ENCODE measurements at regions not wholly inside any gene's neighbourhood (a gene's known extent, or its start where the extent isn't known, plus 50 kb on each side); places are given as distances from the start of the nearest gene placed in this dataset.
"Not testable (repeated sequence)": the region's sequence is repeated elsewhere in the genome, so short reads cannot be mapped to it uniquely, and the experiment has no call there.

- Mint-ChIP-seq H3K4me3 (no peak overlapping the region), H3K36me3 (ENCODE audit: insufficient read depth) (no peaks in the 10 kb centered on the region), H3K9me3 (peaks cover 3% of the 10 kb centered on the region), H3K4me1 (ENCODE audit: low read depth) (no peaks in the 10 kb centered on the region), H3K27me3 (ENCODE audit: low read depth) (no peaks in the 10 kb centered on the region)
- ATAC-seq (no peak), DNase-seq (no peak)
Observed at GRCh38 chr1:118421868-118422350, 236.9 kb upstream of the SPAG17 start.

- no peak for DNase-seq
- ATAC-seq: no peak
- peaks cover 19% of the 10 kb centered on the region for H3K9me3 Mint-ChIP-seq
- H3K4me3 Mint-ChIP-seq: no peak overlapping the region
- no peaks in the 10 kb centered on the region for H3K36me3 Mint-ChIP-seq (ENCODE audit: insufficient read depth)
- H3K27me3 Mint-ChIP-seq (ENCODE audit: low read depth): no peaks in the 10 kb centered on the region
- no peaks in the 10 kb centered on the region for H3K4me1 Mint-ChIP-seq (ENCODE audit: low read depth)
Observed at GRCh38 chr1:118404024-118404423, 219.0 kb upstream of the SPAG17 start.

DNA sequence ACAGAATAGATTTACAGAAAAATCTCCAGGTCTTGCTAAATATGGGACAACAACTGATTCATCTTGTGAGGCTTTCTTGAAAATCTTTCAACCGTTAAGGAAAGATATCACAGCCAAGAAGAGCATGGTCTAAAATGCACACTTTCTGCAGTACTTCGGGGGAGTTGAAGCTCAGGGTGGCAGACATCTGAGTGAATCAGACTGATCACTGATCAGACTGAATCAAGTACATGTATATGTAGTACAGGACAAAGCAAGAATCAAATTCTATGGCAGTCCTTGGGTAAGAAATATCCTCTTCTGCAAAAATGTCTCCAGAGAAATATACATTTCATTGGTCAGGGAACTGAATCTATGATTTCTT, 212.4 kb upstream of the SPAG17 start:
- DNase-seq: no peak
- H3K9me3 Mint-ChIP-seq: peaks cover 10% of the 10 kb centered on the region
- no peak overlapping the region for H3K4me3 Mint-ChIP-seq
- no peaks in the 10 kb centered on the region for H3K27me3 Mint-ChIP-seq (ENCODE audit: low read depth)
- ATAC-seq: no peak
- no peaks in the 10 kb centered on the region for H3K4me1 Mint-ChIP-seq (ENCODE audit: low read depth)
- no peaks in the 10 kb centered on the region for H3K36me3 Mint-ChIP-seq (ENCODE audit: insufficient read depth)

- DNase-seq (no peak), ATAC-seq (no peak)
- peaks cover 10% of the 10 kb centered on the region for H3K9me3 Mint-ChIP-seq
- no peak overlapping the region for H3K4me3 Mint-ChIP-seq
- H3K36me3 Mint-ChIP-seq (ENCODE audit: insufficient read depth): no peaks in the 10 kb centered on the region
- H3K27me3 Mint-ChIP-seq (ENCODE audit: low read depth): no peaks in the 10 kb centered on the region
- H3K4me1 Mint-ChIP-seq (ENCODE audit: low read depth): no peaks in the 10 kb centered on the region
Observed at GRCh38 chr1:118396829-118397495, 211.9 kb upstream of the SPAG17 start.

DNA sequence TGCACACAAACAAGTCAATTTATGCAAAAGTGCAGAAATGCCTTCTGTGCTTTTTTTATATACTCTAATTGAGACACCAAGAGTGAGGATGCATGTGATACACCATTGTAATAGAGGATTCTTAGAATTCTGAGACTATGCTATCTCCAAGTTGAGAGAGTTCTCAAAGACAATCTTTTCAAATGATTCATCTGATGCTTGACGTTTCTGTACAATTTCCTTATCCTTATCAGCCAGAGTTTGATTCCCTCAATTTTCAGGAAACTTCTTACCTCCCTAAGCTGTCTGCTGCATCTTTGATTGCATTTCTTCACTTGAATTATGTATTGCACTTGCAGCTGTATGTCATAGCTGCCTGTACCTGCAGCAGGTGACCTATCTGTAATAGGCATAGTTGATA, 211.3 kb upstream of the SPAG17 start:
- H3K4me3 Mint-ChIP-seq: no peak overlapping the region
- DNase-seq (no peak), ATAC-seq (no peak)
- H3K36me3 Mint-ChIP-seq (ENCODE audit: insufficient read depth): no peaks in the 10 kb centered on the region
- H3K4me1 Mint-ChIP-seq (ENCODE audit: low read depth): no peaks in the 10 kb centered on the region
- H3K27me3 Mint-ChIP-seq (ENCODE audit: low read depth): no peaks in the 10 kb centered on the region
- peaks cover 10% of the 10 kb centered on the region for H3K9me3 Mint-ChIP-seq

DNA sequence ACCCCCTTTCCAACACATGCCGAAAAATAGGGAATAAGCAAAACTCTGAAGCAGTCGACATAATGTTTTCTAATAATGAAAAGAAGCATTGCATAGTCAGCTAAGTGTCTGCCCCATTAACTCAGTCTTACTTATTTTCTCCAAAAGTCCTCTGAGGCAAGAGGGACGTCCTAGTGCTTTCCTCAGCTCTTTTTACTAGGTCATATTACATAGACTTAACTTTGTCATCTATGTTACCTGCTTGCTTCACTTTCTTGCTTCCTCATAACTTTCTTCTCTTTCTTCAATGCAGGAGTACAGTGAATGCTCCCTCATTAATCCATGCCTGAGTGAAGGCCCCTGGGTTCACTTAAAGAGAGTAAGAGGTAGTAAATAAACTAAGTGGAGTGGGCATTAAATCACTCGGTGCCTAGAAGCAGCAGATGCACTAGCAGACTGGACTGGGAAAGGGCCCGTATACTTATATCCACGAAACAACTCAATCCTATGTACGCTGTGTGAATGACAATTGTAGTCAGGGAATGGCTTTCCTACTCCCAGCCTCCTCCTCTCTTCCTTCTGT, 210.5 kb upstream of the SPAG17 start:
- H3K36me3 Mint-ChIP-seq (ENCODE audit: insufficient read depth): no peaks in the 10 kb centered on the region

DNA sequence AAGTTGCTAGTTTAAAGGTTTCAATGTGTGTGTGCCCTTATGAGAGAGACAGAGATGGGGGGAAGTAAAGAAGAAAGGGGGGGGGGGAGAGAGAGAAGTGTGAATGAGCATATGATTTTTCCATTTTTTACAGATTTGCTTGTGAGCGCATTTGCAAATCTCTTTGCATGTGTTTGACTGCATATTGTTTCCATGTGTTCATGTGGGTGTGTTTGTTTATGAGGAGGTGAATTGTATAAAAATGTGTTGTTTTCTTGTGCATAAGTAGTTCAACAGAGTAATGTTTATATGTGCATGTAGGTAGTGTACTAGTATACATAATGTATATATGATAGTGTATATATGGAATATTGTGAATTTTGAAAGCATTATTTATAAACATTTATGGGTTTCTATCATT, 205.9 kb upstream of the SPAG17 start:
- H3K4me3 Mint-ChIP-seq: no peak overlapping the region
- DNase-seq: no peak
- H3K27me3 Mint-ChIP-seq (ENCODE audit: low read depth): no peaks in the 10 kb centered on the region
- no peaks in the 10 kb centered on the region for H3K9me3 Mint-ChIP-seq
- no peak for ATAC-seq
- no peaks in the 10 kb centered on the region for H3K4me1 Mint-ChIP-seq (ENCODE audit: low read depth)
- no peaks in the 10 kb centered on the region for H3K36me3 Mint-ChIP-seq (ENCODE audit: insufficient read depth)

More for the DNA sequence above, 210.5 kb upstream of the SPAG17 start:
- H3K27me3 Mint-ChIP-seq (ENCODE audit: low read depth): no peaks in the 10 kb centered on the region
- H3K9me3 Mint-ChIP-seq: peaks cover 10% of the 10 kb centered on the region
- DNase-seq (no peak), ATAC-seq (no peak)
- H3K4me3 Mint-ChIP-seq: no peak overlapping the region
- H3K4me1 Mint-ChIP-seq (ENCODE audit: low read depth): no peaks in the 10 kb centered on the region

DNA sequence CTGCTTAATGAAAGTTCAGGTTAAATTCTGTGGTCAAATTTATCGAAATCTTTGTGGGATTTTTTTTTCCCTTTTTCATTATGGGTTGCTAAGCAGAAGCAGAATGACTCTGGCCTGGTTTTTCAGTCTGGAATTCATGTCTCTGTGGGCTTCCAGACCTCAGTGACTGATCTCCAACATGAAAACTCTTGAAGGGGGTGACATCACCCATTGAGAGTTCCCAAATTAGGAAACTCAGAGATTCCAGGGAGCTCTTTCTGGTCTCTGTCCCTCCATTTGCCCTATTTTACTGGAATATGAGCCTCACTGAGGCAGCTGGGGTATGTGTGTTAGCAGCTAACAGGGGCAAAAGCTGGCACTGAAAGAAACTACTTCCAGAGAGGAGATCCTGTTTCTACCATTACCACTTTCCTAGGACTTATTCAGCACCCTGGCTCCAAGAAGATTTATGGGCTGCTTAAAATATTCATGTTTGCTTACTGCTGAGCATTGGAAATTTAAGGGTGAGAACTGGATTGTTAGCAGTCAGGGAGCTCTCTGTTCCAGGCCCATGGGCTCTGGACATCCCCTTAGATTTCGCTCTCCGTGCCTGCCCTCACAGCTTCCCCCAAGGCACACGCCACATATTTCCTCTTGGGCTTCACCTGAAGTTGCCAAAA, 203.4 kb upstream of the SPAG17 start:
- Mint-ChIP-seq H3K9me3 (no peaks in the 10 kb centered on the region), H3K36me3 (ENCODE audit: insufficient read depth) (no peaks in the 10 kb centered on the region), H3K4me3 (no peak overlapping the region), H3K27me3 (ENCODE audit: low read depth) (no peaks in the 10 kb centered on the region), H3K4me1 (ENCODE audit: low read depth) (no peaks in the 10 kb centered on the region)
- DNase-seq: no peak
- ATAC-seq: no peak

GRCh38 chr1:118381197-118381869, 196.3 kb upstream of the SPAG17 start:
- ATAC-seq: no peak

GRCh38 chr1:118377183-118377582, 192.2 kb upstream of the SPAG17 start:
- peaks cover 15% of the 10 kb centered on the region for H3K9me3 Mint-ChIP-seq
- ATAC-seq; H3K4me1 Mint-ChIP-seq (ENCODE audit: low read depth); H3K27me3 Mint-ChIP-seq (ENCODE audit: low read depth); H3K4me3 Mint-ChIP-seq; H3K36me3 Mint-ChIP-seq (ENCODE audit: insufficient read depth); DNase-seq: not testable (repeated sequence)

More at GRCh38 chr1:118381197-118381869, 196.3 kb upstream of the SPAG17 start:
- H3K4me1 Mint-ChIP-seq (ENCODE audit: low read depth): no peaks in the 10 kb centered on the region
- no peaks in the 10 kb centered on the region for H3K36me3 Mint-ChIP-seq (ENCODE audit: insufficient read depth)
- H3K4me3 Mint-ChIP-seq: no peak overlapping the region
- peaks cover 3% of the 10 kb centered on the region for H3K9me3 Mint-ChIP-seq
- no peaks in the 10 kb centered on the region for H3K27me3 Mint-ChIP-seq (ENCODE audit: low read depth)
- DNase-seq: no peak

- Mint-ChIP-seq H3K4me1 (ENCODE audit: low read depth) (no peaks in the 10 kb centered on the region), H3K36me3 (ENCODE audit: insufficient read depth) (no peaks in the 10 kb centered on the region)
- no peak for ATAC-seq
Observed at GRCh38 chr1:118371612-118372011, 186.6 kb upstream of the SPAG17 start.

GRCh38 chr1:118370861-118371260, 185.8 kb upstream of the SPAG17 start:
- DNase-seq: no peak
- Mint-ChIP-seq H3K4me1 (ENCODE audit: low read depth) (no peaks in the 10 kb centered on the region), H3K4me3 (no peak overlapping the region), H3K27me3 (ENCODE audit: low read depth) (no peaks in the 10 kb centered on the region), H3K36me3 (ENCODE audit: insufficient read depth) (no peaks in the 10 kb centered on the region), H3K9me3 (peaks cover 45% of the 10 kb centered on the region)
- no peak for ATAC-seq

More at GRCh38 chr1:118371612-118372011, 186.6 kb upstream of the SPAG17 start:
- no peak for DNase-seq
- H3K27me3 Mint-ChIP-seq (ENCODE audit: low read depth): no peaks in the 10 kb centered on the region
- H3K4me3 Mint-ChIP-seq: no peak overlapping the region
- H3K9me3 Mint-ChIP-seq: peaks cover 38% of the 10 kb centered on the region

DNA sequence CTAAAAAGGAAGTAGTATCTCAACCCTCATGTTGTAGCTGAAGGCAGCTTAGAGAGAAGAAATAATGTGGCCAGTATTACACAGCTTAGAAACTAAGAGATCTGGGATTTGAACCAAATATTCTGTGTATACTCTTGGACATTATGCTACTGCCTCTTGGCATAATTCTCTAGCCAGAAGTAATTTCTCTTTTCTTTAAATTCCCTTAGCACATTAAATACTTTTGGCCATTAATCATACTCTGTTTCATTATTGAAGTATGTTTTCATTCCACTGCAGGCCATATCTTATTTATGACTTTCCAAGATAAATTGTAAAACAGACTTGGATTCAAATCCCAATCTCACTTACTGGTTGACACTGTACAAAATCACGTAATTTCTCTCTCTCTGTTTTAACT, 181.3 kb upstream of the SPAG17 start:
- DNase-seq: no peak
- Mint-ChIP-seq H3K27me3 (ENCODE audit: low read depth) (no peaks in the 10 kb centered on the region), H3K36me3 (ENCODE audit: insufficient read depth) (no peaks in the 10 kb centered on the region), H3K4me3 (no peak overlapping the region), H3K4me1 (ENCODE audit: low read depth) (no peaks in the 10 kb centered on the region), H3K9me3 (peaks cover 59% of the 10 kb centered on the region)
- ATAC-seq: no peak

DNA sequence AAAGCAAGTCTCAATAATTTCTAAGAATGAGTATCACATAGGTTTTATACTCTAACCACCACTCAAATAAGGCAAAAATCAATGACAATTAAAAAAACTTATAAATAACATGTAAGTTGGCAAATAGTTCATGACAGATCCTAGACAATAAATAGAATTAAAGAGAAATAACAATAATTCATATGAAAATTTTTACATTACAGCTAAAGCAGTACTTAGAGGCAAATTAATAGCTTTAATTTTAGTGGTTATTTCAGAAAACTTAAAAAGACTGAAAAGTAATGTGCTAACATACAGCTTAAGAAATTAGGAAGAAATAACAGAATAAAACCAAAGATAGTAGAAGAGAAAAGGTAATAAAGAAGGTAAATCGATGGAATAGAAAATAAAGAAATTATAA, 179.9 kb upstream of the SPAG17 start:
- no peaks in the 10 kb centered on the region for H3K4me1 Mint-ChIP-seq (ENCODE audit: low read depth)
- no peak overlapping the region for H3K4me3 Mint-ChIP-seq
- peaks cover 53% of the 10 kb centered on the region for H3K9me3 Mint-ChIP-seq
- DNase-seq (no peak), ATAC-seq (no peak)
- no peaks in the 10 kb centered on the region for H3K36me3 Mint-ChIP-seq (ENCODE audit: insufficient read depth)
- H3K27me3 Mint-ChIP-seq (ENCODE audit: low read depth): no peaks in the 10 kb centered on the region
